NCI-H2081 (cell line): ENCODE measurements at regions not wholly inside any gene's neighbourhood (a gene's known extent, or its start where the extent isn't known, plus 50 kb on each side); places are given as distances from the start of the nearest gene placed in this dataset.

ENCODE experiments used
- DNase-seq, 2 experiments: peaks; one replicate each; lab custom pipeline; 2025; lab: John Stamatoyannopoulos, UW

DNA sequence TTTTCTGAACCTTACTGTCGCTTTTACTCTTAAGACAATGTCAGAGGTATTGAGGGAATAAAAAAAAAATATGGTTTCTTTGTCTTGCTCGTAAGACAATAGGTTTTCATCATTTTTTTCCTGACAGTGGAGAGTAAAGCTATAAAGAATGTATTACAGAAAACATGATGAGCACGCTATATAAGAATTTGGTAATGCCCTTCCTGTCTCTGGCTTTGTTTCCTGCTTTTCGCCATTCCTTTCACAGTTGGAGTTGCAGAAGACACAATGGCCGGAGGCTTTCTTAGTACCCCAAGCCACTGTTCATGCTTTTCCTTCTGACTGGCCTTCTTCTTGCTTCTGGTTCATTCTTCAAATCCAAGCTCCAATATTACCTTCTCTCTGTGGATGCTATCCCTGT lies 101.0 kb upstream of the DACH1 start:
- DNase-seq: no peak

DNA sequence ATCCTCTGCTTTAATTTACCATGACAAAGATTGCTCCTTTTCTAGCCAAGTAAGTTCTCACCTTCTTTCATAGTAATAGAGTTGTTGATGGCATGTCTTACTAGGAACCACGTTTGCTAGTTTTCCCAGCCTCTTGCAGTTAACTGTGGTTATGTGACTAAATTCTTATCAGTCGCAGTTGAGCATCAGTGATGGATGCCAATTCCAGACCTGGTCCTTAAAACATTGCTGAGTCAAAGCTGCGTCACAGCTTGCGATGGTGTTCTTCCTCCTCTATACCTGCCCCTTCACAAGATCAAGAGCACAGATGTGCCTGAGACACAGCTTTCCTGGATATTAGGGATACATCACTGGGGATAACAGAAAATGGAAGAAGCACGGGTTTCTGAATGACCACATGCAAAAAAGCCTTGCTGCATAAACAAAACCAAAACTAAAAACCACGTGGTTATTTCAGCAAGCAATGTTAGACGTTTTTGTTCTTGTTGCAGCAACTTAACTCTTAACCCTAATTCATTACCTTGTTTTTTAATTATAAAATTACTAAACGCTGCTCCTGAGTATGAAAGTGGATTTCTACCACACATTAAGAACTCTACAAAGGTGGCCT lies 97.6 kb upstream of the DACH1 start:
- DNase-seq: no peak

DNA sequence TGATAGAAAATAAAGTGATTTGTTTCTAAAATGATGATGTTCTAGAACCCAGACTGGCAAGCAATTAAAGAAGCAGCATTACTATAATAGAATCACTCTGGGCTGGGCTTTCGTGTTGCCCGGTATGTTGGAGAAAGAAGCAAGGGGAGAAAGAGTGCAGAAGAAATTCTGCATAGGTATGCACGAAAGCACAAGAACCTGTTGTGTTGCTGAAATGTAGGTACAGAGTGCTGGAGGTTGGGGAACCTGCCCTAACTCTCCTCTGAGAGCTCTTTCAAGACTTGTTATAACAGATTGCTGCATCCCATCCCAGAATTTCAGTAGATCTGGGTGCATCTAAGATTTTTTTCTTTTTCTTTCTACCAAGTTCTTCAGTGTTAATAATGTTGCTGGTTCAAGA lies 95.7 kb upstream of the DACH1 start:
- no peak for DNase-seq

DNA sequence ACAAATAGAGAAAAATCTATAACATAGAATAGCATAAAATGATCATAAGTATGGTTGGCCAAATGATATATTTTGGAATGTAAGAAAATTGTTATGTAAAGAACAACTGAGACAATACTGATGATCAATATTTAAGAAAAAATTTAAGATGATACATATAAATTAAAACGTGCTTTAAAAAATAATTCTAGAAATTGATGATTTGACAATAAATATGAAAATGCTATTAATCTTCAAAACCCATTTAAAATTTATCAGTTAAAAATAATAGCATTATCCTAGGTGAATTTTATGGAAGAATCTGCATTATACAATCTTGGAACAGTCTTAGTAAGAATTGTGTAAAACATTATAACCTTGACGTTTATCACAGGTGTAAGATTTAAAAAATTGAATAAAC lies 95.1 kb upstream of the DACH1 start:
- no peak for DNase-seq

DNA sequence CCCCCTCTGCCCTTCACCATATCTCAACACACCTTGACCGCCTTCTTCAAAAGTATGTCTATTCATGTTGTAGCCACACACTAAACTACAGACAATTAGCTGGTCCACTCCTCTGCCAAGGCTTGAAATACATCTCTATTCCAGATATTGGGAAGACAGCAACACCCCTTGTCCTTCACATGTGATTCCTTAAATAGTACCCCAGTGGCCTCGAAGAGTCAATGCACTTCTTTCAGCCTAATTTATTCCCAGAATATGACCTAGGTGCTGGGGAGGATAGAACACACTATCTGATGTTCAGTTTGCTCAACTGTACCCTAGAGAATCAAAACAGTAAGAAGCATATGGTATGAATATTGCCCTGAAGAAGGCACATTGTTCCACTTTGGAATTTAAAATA lies 82.4 kb upstream of the DACH1 start:
- DNase-seq: no peak

DNA sequence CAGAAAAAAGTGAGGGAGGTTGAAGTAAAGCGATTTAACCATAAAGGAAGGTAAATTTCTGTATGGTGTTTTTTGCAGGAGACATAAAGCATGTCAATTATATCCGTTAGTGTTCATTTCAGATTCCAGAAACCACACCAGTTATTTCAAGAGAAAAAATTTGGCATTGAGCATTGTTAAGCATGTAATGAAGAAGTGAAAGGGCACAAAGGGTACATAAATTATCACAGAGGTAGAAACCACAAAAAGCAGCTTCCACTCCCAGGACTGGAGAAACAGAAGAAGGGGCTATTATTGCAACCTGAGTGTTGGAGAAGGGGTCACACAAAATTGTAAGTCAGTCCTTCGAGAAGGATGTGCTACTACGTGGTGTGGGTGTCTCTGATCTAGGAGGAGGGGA lies 72.2 kb upstream of the DACH1 start:
- no peak for DNase-seq

DNA sequence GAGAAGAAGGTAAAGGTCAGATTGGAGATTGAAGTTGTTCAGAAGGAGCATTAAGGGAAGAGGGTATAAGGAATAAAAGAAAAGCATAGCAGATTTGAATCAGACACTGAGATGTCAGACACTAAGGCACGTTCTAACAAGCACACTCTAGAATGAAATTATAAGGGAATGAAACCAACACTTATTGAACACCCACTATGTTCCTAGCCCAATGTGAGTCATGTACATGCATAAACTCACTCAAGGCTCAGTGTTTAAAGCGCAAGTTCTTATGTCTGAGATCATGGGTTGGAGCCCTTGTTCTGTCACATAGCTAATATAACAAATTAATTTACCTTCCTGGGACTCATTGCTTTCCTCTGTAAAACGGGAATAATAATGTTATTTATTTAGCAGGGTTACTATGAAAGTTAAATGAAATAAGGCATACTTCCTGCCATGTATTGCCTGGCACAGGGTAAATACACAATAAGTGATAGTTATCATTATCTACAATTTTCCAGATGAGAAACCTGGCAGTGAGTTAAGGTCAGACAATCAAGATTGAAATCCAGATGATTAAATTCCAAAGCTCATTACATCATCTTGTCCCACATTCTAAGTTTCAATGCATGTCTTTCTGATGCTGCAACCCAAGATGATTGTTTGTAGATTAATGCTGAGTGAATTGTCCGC lies 68.3 kb upstream of the DACH1 start:
- peak in 1 of 2 experiments; percentile 27 for DNase-seq

DNA sequence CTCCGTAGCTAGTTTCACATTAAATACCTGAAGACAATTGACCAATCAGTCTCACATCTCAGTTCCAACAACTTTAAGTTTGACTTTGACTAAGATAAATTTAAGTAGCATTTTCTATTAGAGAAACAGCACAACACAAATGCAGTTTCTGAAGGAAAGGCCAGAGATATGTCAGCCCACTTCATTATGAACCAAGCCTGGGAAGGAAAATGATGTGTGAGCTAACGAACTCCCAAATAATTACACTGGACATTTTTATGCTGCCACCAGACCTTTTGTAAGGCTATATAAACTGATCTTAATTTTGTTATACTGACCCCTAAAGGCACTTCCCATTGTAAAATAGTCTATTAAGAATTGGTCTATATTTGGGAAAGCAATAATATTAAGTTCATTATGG lies 57.9 kb upstream of the DACH1 start:
- DNase-seq: no peak

DNA sequence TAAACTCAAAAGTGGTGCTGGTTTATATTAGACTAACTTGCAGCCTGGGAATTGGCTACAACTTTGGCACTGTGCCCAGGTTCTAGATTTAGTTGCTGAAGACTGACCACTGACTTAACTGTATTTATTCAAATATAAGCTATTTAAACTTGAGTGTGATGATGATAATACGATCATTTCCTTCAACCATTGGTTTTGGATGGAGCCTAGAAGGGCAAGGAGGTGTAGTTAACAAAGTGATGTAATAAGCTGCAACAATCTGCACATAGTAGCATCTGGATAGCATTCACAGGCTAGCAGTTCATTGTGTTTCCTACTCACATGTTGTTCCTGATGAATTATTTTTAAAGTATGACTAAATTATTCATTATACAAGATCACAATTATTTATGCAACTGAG lies 55.2 kb upstream of the DACH1 start:
- no peak for DNase-seq
